ENCODE measurements at regions not wholly inside any gene's neighbourhood (a gene's known extent, or its start where the extent isn't known, plus 50 kb on each side); places are given as distances from the start of the nearest gene placed in this dataset.

DNA sequence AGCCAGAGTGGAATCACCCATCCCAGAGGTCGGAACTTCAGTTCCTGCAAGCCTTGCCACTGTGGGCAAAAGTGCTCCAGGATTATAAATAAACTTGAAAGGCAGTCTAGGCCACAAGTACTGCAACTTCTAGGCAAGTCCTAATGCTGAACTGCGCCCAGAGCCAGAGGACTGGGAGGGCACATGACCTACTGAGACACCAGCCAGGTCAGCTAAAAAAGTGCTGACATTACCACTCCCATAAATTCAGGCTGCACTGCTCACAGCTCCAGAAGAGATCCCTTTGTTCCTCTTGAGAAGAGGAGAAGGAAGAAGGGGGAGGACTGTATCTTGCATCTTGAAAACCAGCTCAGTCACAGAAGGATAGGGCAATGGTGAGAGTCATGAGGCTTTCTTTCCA, 1084.1 kb upstream of the PHF14 start:
- TF ChIP-seq, protein P1, sequence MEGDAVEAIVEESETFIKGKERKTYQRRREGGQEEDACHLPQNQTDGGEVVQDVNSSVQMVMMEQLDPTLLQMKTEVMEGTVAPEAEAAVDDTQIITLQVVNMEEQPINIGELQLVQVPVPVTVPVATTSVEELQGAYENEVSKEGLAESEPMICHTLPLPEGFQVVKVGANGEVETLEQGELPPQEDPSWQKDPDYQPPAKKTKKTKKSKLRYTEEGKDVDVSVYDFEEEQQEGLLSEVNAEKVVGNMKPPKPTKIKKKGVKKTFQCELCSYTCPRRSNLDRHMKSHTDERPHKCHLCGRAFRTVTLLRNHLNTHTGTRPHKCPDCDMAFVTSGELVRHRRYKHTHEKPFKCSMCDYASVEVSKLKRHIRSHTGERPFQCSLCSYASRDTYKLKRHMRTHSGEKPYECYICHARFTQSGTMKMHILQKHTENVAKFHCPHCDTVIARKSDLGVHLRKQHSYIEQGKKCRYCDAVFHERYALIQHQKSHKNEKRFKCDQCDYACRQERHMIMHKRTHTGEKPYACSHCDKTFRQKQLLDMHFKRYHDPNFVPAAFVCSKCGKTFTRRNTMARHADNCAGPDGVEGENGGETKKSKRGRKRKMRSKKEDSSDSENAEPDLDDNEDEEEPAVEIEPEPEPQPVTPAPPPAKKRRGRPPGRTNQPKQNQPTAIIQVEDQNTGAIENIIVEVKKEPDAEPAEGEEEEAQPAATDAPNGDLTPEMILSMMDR (IDR thresholded peaks at IDR 0.05; ENCODE audit: borderline replicate concordance, insufficient read depth, low read depth, low read length) = no peak
- H3K4me3 ChIP-seq (ENCODE audit: low read depth, low read length) = no peak overlapping the region

DNA sequence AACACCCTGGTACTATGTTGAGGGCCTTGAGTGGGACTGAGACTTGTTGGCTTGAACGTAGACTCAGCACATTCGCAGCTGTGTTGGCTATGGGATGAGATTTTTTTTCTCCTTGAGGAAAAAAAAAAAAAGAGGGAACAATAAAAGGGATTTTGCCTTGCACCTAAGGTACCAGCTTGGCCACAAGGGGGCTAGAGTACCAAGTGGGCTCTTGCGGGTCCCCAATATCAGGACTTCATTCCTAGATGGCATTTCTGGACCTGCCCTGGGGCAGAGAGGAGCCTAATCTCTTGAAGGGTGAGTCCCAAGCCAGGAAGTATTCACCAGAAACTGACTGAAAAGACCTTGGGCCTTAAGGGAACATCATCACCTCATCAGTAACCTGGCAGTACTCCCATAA, 1083.6 kb upstream of the PHF14 start:
- TF ChIP-seq, protein P1 (IDR thresholded peaks at IDR 0.05; ENCODE audit: borderline replicate concordance, insufficient read depth, low read depth, low read length) = no peak
- H3K4me3 ChIP-seq (ENCODE audit: low read depth, low read length) = no peak overlapping the region

DNA sequence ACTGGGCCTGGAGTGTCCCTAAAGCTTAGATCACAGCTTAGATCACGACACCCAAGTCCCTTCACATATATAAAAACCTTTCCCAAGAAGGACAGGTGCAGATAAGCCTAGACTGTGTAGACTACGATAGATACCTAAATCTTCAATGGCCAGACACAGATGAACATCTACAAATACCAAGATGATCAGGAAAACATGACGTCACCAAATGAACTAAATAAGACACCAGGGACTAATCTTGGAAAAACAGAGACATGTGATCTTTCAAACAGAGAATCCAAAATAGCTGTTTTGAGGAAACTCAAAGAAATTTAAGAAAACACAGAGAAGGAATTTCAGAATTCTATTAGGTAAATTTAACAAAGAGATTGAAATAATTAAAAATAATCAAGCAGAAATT, 1082.6 kb upstream of the PHF14 start:
- no peak overlapping the region for H3K4me3 ChIP-seq (ENCODE audit: low read depth, low read length)
- TF ChIP-seq, protein P1 (IDR thresholded peaks at IDR 0.05; ENCODE audit: borderline replicate concordance, insufficient read depth, low read depth, low read length) = no peak

DNA sequence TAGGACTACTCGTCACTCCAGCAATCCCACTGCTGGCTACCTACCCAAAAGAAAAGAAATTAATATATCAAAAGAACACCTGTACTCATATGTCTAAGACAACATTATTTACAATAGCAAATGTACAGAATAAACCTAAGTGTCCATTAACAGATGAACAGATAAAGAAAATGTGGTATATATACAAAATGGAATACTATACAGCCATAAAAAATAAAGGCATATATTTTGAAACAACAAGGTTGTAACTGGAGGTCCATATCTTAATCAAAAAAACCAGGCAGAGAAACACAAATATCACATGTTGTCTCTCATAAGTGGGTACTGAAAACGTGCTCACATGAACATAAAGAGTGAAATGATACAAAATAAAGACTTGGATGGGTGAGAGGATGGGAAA, 1073.3 kb upstream of the PHF14 start:
- no peak overlapping the region for H3K4me3 ChIP-seq (ENCODE audit: low read depth, low read length)
- TF ChIP-seq, protein P1 (IDR thresholded peaks at IDR 0.05; ENCODE audit: borderline replicate concordance, insufficient read depth, low read depth, low read length) = no peak

DNA sequence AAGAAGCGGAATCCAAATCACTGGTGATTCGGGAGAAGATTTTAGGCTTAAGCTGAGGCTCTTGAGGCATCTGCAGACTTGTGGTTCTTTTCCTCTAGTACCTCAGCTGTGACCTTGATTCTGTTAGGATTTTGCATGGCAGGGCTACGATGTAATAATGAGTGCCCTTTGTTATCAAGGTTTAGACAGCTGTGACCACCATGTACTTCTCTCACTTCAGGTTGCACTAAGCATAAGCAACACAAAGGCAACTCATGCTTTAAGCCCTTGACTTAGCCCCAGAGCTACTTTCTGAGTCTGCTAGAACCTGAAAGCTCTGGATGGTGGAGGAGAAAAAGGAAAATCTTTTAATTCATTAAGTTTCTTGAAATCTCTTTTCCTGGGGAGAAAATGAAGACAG, 1052.3 kb upstream of the PHF14 start:
- H3K4me3 ChIP-seq (ENCODE audit: low read depth, low read length) = no peak overlapping the region

DNA sequence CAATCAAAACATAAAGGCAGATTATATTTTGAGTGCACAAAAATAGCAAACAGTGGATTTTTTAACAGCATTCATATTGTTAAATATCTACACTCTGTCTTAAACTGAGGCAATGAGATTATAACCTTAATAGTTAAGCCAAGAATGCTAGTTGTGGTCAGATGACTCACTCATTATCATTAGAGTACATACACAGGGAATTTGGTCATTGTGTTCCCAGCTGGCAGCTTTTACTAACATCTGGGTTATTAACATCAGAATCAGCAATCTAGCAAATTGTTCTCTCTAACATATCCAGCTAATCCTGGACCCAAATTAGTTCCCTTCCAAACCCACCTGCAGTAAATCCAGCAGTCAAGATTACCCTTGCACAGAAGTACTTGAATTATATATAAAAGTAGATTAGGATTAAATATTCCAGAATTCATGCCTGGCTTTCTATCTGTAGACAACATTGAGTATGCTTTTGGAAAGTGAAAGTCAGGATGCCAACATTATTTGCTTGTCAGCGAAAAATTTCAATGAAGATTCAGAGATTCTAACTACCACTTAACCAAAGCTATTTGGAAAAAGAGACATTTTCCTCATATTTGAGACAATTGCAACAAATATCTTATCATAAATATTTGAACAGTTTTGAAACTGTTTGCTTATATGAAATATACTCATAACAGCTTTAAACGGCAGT, 1035.6 kb upstream of the PHF14 start:
- no peak overlapping the region for H3K4me3 ChIP-seq (ENCODE audit: low read depth, low read length)
- TF ChIP-seq, protein P1 (IDR thresholded peaks at IDR 0.05; ENCODE audit: borderline replicate concordance, insufficient read depth, low read depth, low read length) = no peak

More for the DNA sequence above, 1052.3 kb upstream of the PHF14 start:
- TF ChIP-seq, protein P1 (IDR thresholded peaks at IDR 0.05; ENCODE audit: borderline replicate concordance, insufficient read depth, low read depth, low read length) = no peak

DNA sequence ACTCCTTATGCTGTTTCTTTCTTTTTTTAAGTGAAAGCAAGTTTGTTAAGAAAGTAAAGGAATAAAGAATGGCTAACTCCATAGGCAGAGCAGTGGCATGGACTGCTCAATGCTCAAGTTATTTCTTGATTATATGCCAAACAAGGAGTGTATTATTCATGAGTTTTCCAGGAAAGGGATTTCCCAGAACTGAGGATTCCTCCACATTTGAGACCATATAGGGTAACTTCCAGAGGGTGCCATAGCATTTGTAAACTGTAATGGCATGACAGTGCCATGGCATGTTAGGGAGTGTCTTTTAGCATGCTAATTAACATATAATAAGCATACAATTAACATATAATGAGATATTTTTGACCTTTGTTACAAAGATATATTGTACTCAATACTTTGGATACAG, 1034.5 kb upstream of the PHF14 start:
- H3K4me3 ChIP-seq (ENCODE audit: low read depth, low read length) = no peak overlapping the region
- TF ChIP-seq, protein P1 (IDR thresholded peaks at IDR 0.05; ENCODE audit: borderline replicate concordance, insufficient read depth, low read depth, low read length) = no peak
